Prostate gland (tissue), 2 donors: ENCODE measurements at regions not wholly inside any gene's neighbourhood (a gene's known extent, or its start where the extent isn't known, plus 50 kb on each side); places are given as distances from the start of the nearest gene placed in this dataset.

Experiments
- CTCF ChIP-seq, 4 experiments: fragments of 200-600 bp in 2 of 4; fragments of 450-650 bp in 2 of 4; sonication (generic) in 2 of 4; IDR thresholded peaks; 1 replicate in 3 of 4; 2 replicates in 1 of 4; pipeline ENCODE4 v1.5.1; 2016 to 2019; ENCODE audit warnings: antibody characterized with exemption in 4 of 4, mild to moderate bottlenecking in 2 of 4, moderate library complexity in 2 of 4
- POLR2A ChIP-seq: fragments of 450-650 bp; IDR thresholded peaks from one replicate; pipeline ENCODE4 v1.6.1; 2016; ENCODE audit warnings: antibody characterized with exemption, mild to moderate bottlenecking
- POLR2AphosphoS5 ChIP-seq: sonication (generic); formaldehyde crosslinking; IDR thresholded peaks from one replicate; pipeline ENCODE4 v1.6.1; 2017; ENCODE audit warnings: antibody characterized with exemption

- TF ChIP-seq CTCF (IDR thresholded peaks at IDR 0.05): no peak
- no peak for TF ChIP-seq POLR2A
- no peak for TF ChIP-seq POLR2AphosphoS5
Observed at GRCh38 chr18:33826151-33826550, 248.1 kb downstream of the ASXL3 start.
